DND-41 (cell line): ENCODE measurements at regions not wholly inside any gene's neighbourhood (a gene's known extent, or its start where the extent isn't known, plus 50 kb on each side); places are given as distances from the start of the nearest gene placed in this dataset.

Source experiments
- ATAC-seq: fragments of 200-7000 bp; cut with Tn5 transposase; 3 replicates; pipeline ENCODE4 v1.9.1; 2021; ENCODE audit warnings: low read depth; ENCODE audit not compliant: insufficient read depth
- DNase-seq: peaks from one replicate; pipeline ENCODE4 v3.0.0-alpha.2; 2020
- H2AFZ ChIP-seq: 2 replicates; pipeline ENCODE4 v1.6.0; 2012; ENCODE audit warnings: low read depth, low read length
- H3K27ac ChIP-seq: 2 replicates; pipeline ENCODE4 v1.5.1; 2012; ENCODE audit warnings: low read length, inconsistent platforms
- H3K27me3 ChIP-seq: fragments of 200-600 bp; sonication (generic); 2 replicates; pipeline ENCODE4 v1.6.0; 2012; ENCODE audit warnings: low read length, mild to moderate bottlenecking, inconsistent platforms; ENCODE audit not compliant: insufficient read depth, poor library complexity
- H3K36me3 ChIP-seq: 2 replicates; pipeline ENCODE4 v1.5.1; 2012; ENCODE audit warnings: low read length, inconsistent platforms; ENCODE audit not compliant: insufficient read depth
- H3K4me1 ChIP-seq: 2 replicates; pipeline ENCODE4 v1.5.1; 2012; ENCODE audit warnings: mild to moderate bottlenecking, low read length; ENCODE audit not compliant: insufficient read depth
- H3K4me2 ChIP-seq: 2 replicates; pipeline ENCODE4 v1.6.0; 2012; ENCODE audit warnings: mild to moderate bottlenecking, moderate library complexity, low read length, inconsistent platforms; ENCODE audit not compliant: insufficient read depth
- H3K4me3 ChIP-seq, 2 experiments: fragments of 200-600 bp in 1 of 2; shearing (Covaris generic) in 1 of 2; 2 replicates each; pipeline ENCODE4 v1.5.1; 2012 to 2016; ENCODE audit warnings: inconsistent platforms in 2 of 2, low read length in 2 of 2, mild to moderate bottlenecking in 2 of 2, low read depth in 1 of 2, moderate library complexity in 1 of 2
- H3K79me2 ChIP-seq: 2 replicates; pipeline ENCODE4 v1.6.0; 2012; ENCODE audit warnings: low read length, inconsistent platforms; ENCODE audit not compliant: insufficient read depth
- H3K9ac ChIP-seq: 2 replicates; pipeline ENCODE4 v1.6.0; 2012; ENCODE audit warnings: low read depth, mild to moderate bottlenecking, inconsistent platforms, low read length, moderate library complexity
- H3K9me3 ChIP-seq: 2 replicates; pipeline ENCODE4 v1.5.1; 2012; ENCODE audit warnings: low read length, moderate library complexity, mild to moderate bottlenecking, inconsistent platforms; ENCODE audit not compliant: insufficient read depth, severe bottlenecking
- H4K20me1 ChIP-seq: 2 replicates; pipeline ENCODE4 v1.6.0; 2012; ENCODE audit warnings: low read length; ENCODE audit not compliant: insufficient read depth
- CTCF ChIP-seq: IDR thresholded peaks from 2 replicates; pipeline ENCODE4 v1.5.1; 2012; ENCODE audit warnings: borderline replicate concordance, low read length, moderate library complexity, mild to moderate bottlenecking; ENCODE audit not compliant: poor library complexity, severe bottlenecking; ENCODE audit errors: extremely low read depth
- EZH2 ChIP-seq: IDR thresholded peaks from 3 replicates; pipeline ENCODE4 v1.6.1; 2012; ENCODE audit warnings: borderline replicate concordance, low read depth, mild to moderate bottlenecking, moderate library complexity, low read length, inconsistent platforms; ENCODE audit not compliant: severe bottlenecking

- H3K27me3 ChIP-seq, result no peaks in the 10 kb centered on the region
- no peaks in the 10 kb centered on the region for H3K79me2 ChIP-seq
- H3K9ac ChIP-seq, result no peak overlapping the region
- no peak for TF ChIP-seq CTCF
- no peaks in the 10 kb centered on the region for H3K9me3 ChIP-seq
- ATAC-seq (no peak), DNase-seq (no peak)
- no peaks in the 10 kb centered on the region for H4K20me1 ChIP-seq
- no peak overlapping the region for H3K4me3 ChIP-seq
- H3K4me2 ChIP-seq, result no peak overlapping the region
- H2AFZ ChIP-seq, result no peak overlapping the region
- H3K27ac ChIP-seq, result no peak overlapping the region
- no peaks in the 10 kb centered on the region for H3K4me1 ChIP-seq
- H3K36me3 ChIP-seq, result no peaks in the 10 kb centered on the region
Measured at GRCh38 chr3:24591661-24592555, 97.3 kb upstream of the THRB start.

GRCh38 chr3:24594161-24594560 lies 99.5 kb upstream of the THRB start:
- no peak for DNase-seq
- Histone ChIP-seq H3K36me3 (no peaks in the 10 kb centered on the region), H4K20me1 (no peaks in the 10 kb centered on the region), H3K9me3 (no peaks in the 10 kb centered on the region), H3K27me3 (no peaks in the 10 kb centered on the region), H2AFZ (no peak overlapping the region), H3K79me2 (no peaks in the 10 kb centered on the region), H3K4me1 (no peaks in the 10 kb centered on the region), H3K4me3 (no peak overlapping the region), H3K4me2 (no peak overlapping the region), H3K27ac (no peak overlapping the region), H3K9ac (no peak overlapping the region)
- TF ChIP-seq EZH2 (no peak), CTCF (no peak)
- ATAC-seq, result no peak

GRCh38 chr3:24595796-24596195 lies 101.1 kb upstream of the THRB start:
- DNase-seq, result no peak

More at GRCh38 chr3:24595796-24596195, 101.1 kb upstream of the THRB start:
- ATAC-seq, result no peak
- Histone ChIP-seq H3K9me3 (no peaks in the 10 kb centered on the region), H3K4me1 (no peaks in the 10 kb centered on the region), H3K9ac (no peak overlapping the region), H3K4me3 (no peak overlapping the region), H3K36me3 (no peaks in the 10 kb centered on the region), H2AFZ (no peak overlapping the region), H3K27ac (no peak overlapping the region), H3K4me2 (no peak overlapping the region), H3K27me3 (no peaks in the 10 kb centered on the region), H4K20me1 (no peaks in the 10 kb centered on the region), H3K79me2 (no peaks in the 10 kb centered on the region)
- TF ChIP-seq CTCF (no peak), EZH2 (no peak)
